ENCODE measurements at regions not wholly inside any gene's neighbourhood (a gene's known extent, or its start where the extent isn't known, plus 50 kb on each side); places are given as distances from the start of the nearest gene placed in this dataset.

DNA sequence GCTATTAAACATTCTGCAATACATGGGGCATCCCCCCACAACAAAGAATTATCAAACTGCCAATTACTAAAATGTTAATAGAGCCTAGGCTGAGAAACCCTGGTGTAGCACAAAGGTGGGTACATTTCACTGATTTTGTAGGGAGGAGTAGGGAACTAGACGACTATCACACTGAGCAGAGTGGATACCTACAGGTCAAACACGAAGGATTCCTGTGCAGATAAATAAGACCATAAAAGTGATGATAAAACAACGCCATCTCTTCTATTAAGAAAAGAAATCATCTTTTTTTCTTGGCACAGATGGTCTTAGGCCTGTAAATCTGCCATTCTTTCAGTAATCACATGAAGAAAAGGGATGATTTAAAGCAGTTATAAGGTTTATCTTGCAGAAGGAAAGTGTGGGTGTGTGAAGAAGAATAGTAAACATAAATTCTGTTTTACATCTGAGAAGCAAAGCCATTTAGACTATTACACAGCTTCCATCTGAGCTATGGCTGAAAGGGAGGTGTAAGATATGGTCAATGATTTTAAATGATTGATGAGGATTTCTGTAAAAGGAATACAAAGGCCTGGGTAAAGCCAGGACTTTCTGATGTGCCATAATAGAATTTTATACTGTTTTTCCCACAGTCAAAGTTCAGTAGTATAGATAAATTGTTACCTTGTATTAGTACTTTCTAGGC is 429.4 kb upstream of the GOT2 start:
- Histone ChIP-seq H3K9me3 (ENCODE audit: control insufficient read depth in 2 of 2, low read length in 2 of 2) (peaks cover 2% of the 10 kb centered on the region in 2 donors), H3K4me3 (ENCODE audit: low read length in 2 of 2) (no peak overlapping the region), H3K4me1 (ENCODE audit: control insufficient read depth in 2 of 2, insufficient read depth in 2 of 2, low read length in 2 of 2) (no peaks in the 10 kb centered on the region), H3K9ac (ENCODE audit: low read depth in 1 of 2, low read length in 2 of 2) (no peak overlapping the region), H3K27me3 (ENCODE audit: control insufficient read depth in 2 of 2, insufficient read depth in 2 of 2, low read length in 2 of 2) (no peaks in the 10 kb centered on the region), H3K36me3 (ENCODE audit: control insufficient read depth in 2 of 2, insufficient read depth in 2 of 2, low read length in 2 of 2) (no peaks in the 10 kb centered on the region), H3K27ac (ENCODE audit: low read depth in 2 of 2, low read length in 2 of 2) (no peak overlapping the region)

DNA sequence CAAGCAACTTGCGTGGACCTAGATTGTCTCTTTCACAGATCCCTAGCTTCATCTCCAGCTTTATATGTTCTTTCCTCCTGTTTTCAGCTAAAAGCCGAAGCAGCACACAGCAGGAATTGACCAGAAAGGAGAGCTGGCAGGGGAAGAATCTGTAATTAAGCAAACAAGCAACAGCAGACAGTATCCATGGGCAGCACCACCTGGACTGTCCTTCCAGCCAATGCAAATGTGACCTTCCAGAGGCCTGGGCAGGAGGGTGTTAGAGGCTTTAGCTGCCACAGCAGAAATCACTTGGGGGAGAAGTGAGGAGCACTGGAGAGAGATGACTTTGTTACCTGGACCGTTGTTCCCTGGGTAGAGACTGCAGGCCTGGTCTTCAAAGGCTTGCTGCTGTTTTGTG is 427.6 kb upstream of the GOT2 start:
- peaks cover 2% of the 10 kb centered on the region in 2 donors for H3K9me3 ChIP-seq (ENCODE audit: control insufficient read depth in 2 of 2, low read length in 2 of 2)
- no peak overlapping the region for H3K9ac ChIP-seq (ENCODE audit: low read depth in 1 of 2, low read length in 2 of 2)
- H3K4me1 ChIP-seq (ENCODE audit: control insufficient read depth in 2 of 2, insufficient read depth in 2 of 2, low read length in 2 of 2): no peaks in the 10 kb centered on the region
- no peaks in the 10 kb centered on the region for H3K36me3 ChIP-seq (ENCODE audit: control insufficient read depth in 2 of 2, insufficient read depth in 2 of 2, low read length in 2 of 2)
- H3K4me3 ChIP-seq (ENCODE audit: low read length in 2 of 2): no peak overlapping the region
- no peaks in the 10 kb centered on the region for H3K27me3 ChIP-seq (ENCODE audit: control insufficient read depth in 2 of 2, insufficient read depth in 2 of 2, low read length in 2 of 2)
- no peak overlapping the region for H3K27ac ChIP-seq (ENCODE audit: low read depth in 2 of 2, low read length in 2 of 2)

DNA sequence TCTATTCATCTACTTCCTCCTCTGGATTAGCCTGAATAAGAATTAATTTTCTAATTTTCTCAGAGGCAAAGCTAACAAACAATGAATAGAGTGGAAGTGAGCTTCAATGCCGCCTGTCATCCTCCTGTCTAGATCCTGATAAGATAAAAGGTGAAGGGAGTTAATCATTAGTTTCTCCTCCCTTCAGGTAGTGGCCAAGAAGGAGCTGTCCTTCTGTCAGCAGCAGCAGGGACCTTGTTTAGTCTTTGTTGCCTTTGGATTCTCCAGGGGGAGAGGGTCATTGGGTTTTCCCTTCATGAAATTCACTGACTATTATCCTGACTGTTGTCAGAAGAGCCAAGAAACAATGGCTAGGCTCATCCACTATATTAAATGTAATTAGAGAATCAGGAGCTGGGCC is 420.2 kb upstream of the GOT2 start:
- H3K27ac ChIP-seq (ENCODE audit: low read depth in 2 of 2, low read length in 2 of 2): no peak overlapping the region
- no peaks in the 10 kb centered on the region for H3K36me3 ChIP-seq (ENCODE audit: control insufficient read depth in 2 of 2, insufficient read depth in 2 of 2, low read length in 2 of 2)
- H3K27me3 ChIP-seq (ENCODE audit: control insufficient read depth in 2 of 2, insufficient read depth in 2 of 2, low read length in 2 of 2): no peaks in the 10 kb centered on the region
- no peaks in the 10 kb centered on the region for H3K9me3 ChIP-seq (ENCODE audit: control insufficient read depth in 2 of 2, low read length in 2 of 2)
- H3K4me3 ChIP-seq (ENCODE audit: low read length in 2 of 2): no peak overlapping the region
- no peaks in the 10 kb centered on the region for H3K4me1 ChIP-seq (ENCODE audit: control insufficient read depth in 2 of 2, insufficient read depth in 2 of 2, low read length in 2 of 2)
- no peak overlapping the region for H3K9ac ChIP-seq (ENCODE audit: low read depth in 1 of 2, low read length in 2 of 2)

DNA sequence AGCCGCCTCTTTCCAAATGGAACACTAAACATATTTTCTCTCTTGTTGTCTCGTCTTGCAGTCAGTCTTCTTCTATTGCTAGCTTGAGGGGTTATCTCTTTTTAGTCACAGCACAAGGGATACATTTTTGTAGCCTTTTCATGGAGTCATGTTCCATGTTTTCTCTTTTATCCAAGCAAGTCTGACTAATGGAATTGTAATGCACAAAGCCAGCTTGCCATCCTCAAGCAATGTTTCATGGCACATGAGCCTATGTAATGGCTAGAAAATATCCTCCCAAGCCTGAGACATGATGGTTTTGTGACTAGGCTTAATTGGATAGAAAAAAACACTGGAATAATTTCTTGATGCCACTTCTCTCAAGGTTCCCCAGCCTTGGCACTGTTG is 414.6 kb upstream of the GOT2 start:
- H3K4me1 ChIP-seq (ENCODE audit: control insufficient read depth in 2 of 2, insufficient read depth in 2 of 2, low read length in 2 of 2): no peaks in the 10 kb centered on the region
- H3K36me3 ChIP-seq (ENCODE audit: control insufficient read depth in 2 of 2, insufficient read depth in 2 of 2, low read length in 2 of 2): no peaks in the 10 kb centered on the region
- no peak overlapping the region for H3K9ac ChIP-seq (ENCODE audit: low read depth in 1 of 2, low read length in 2 of 2)
- no peak overlapping the region for H3K4me3 ChIP-seq (ENCODE audit: low read length in 2 of 2)
- no peaks in the 10 kb centered on the region for H3K27me3 ChIP-seq (ENCODE audit: control insufficient read depth in 2 of 2, insufficient read depth in 2 of 2, low read length in 2 of 2)
- no peaks in the 10 kb centered on the region for H3K9me3 ChIP-seq (ENCODE audit: control insufficient read depth in 2 of 2, low read length in 2 of 2)
- no peak overlapping the region for H3K27ac ChIP-seq (ENCODE audit: low read depth in 2 of 2, low read length in 2 of 2)

DNA sequence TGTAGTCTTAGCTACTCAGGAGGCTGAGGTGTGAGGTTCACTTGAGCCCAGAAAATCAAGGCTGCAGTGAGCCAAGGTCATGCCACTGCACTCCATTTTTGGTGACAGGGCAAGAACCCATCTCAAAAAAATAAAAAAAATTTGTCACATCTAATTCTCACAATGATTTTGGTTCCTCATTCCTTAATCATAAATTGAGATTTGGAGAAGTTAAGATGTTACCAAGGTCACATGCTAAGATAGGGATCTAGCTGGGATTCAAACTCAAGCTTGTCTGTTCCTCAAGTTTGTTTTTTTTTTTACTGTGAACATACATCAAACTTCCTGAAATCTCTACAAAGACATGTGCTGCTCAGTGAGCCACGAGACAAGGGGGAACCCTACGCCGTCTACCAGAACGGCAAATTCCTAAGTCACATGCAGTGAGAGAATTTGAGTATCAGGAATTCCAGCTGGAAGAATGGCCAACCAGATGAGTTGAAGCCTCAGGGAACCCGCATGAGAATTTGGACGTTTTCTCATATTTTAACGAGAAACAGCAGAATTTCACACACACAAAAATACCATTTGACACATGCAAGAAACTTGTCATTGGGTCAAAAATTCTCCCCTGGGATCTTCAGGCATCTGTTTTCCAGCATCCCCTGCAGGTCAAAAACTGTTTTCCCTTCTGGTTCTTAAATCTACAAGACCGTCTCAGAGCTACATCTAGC is 414.1 kb upstream of the GOT2 start:
- H3K4me3 ChIP-seq (ENCODE audit: low read length in 2 of 2): no peak overlapping the region
- H3K9me3 ChIP-seq (ENCODE audit: control insufficient read depth in 2 of 2, low read length in 2 of 2): no peaks in the 10 kb centered on the region
- no peaks in the 10 kb centered on the region for H3K4me1 ChIP-seq (ENCODE audit: control insufficient read depth in 2 of 2, insufficient read depth in 2 of 2, low read length in 2 of 2)
- no peak overlapping the region for H3K9ac ChIP-seq (ENCODE audit: low read depth in 1 of 2, low read length in 2 of 2)
- no peak overlapping the region for H3K27ac ChIP-seq (ENCODE audit: low read depth in 2 of 2, low read length in 2 of 2)
- H3K36me3 ChIP-seq (ENCODE audit: control insufficient read depth in 2 of 2, insufficient read depth in 2 of 2, low read length in 2 of 2): no peaks in the 10 kb centered on the region
- no peaks in the 10 kb centered on the region for H3K27me3 ChIP-seq (ENCODE audit: control insufficient read depth in 2 of 2, insufficient read depth in 2 of 2, low read length in 2 of 2)

DNA sequence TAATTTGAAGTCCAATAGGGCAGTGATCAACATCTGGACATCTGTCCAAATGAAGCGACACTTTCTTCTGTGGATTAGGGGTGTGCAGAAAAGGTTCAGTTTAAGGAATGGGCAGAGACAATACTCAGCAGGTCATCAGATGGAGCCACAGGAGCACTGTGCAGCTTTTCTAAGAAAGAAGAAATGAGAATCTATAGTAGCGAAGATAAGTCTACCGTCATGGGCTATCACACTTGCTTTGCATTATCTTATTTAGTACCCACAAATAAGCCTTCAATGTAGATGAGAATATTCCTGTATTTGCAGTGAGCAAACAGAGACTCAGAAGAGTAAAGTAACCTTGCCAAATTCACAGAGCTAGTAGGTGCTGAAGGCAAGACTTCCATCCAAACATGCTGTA is 412.0 kb upstream of the GOT2 start:
- Histone ChIP-seq H3K27me3 (ENCODE audit: control insufficient read depth in 2 of 2, insufficient read depth in 2 of 2, low read length in 2 of 2) (no peaks in the 10 kb centered on the region), H3K4me1 (ENCODE audit: control insufficient read depth in 2 of 2, insufficient read depth in 2 of 2, low read length in 2 of 2) (no peaks in the 10 kb centered on the region), H3K9me3 (ENCODE audit: control insufficient read depth in 2 of 2, low read length in 2 of 2) (no peaks in the 10 kb centered on the region), H3K27ac (ENCODE audit: low read depth in 2 of 2, low read length in 2 of 2) (no peak overlapping the region), H3K4me3 (ENCODE audit: low read length in 2 of 2) (no peak overlapping the region), H3K9ac (ENCODE audit: low read depth in 1 of 2, low read length in 2 of 2) (no peak overlapping the region), H3K36me3 (ENCODE audit: control insufficient read depth in 2 of 2, insufficient read depth in 2 of 2, low read length in 2 of 2) (no peaks in the 10 kb centered on the region)

DNA sequence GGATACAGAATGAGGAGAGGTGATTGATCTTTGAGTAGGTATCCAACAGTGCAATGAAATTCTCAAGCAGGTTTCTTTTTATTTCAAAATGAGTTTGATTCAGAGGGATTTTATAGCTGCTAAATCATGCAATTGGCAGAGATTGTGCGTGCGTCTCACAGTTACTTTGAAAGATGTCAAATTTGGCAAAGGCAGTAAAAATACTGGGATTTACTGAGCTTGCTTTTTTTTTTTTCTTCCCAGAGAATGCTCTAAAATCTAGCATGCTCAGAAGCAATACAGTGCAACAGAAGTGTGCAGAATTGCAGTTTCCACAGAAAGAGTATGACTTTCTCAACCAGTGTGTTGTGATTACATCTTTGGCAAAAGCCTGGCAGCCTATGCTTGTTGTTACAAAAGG is 410.7 kb upstream of the GOT2 start:
- no peak overlapping the region for H3K4me3 ChIP-seq (ENCODE audit: low read length in 2 of 2)
- no peaks in the 10 kb centered on the region for H3K9me3 ChIP-seq (ENCODE audit: control insufficient read depth in 2 of 2, low read length in 2 of 2)
- no peaks in the 10 kb centered on the region for H3K36me3 ChIP-seq (ENCODE audit: control insufficient read depth in 2 of 2, insufficient read depth in 2 of 2, low read length in 2 of 2)
- H3K9ac ChIP-seq (ENCODE audit: low read depth in 1 of 2, low read length in 2 of 2): no peak overlapping the region
- H3K4me1 ChIP-seq (ENCODE audit: control insufficient read depth in 2 of 2, insufficient read depth in 2 of 2, low read length in 2 of 2): no peaks in the 10 kb centered on the region
- H3K27ac ChIP-seq (ENCODE audit: low read depth in 2 of 2, low read length in 2 of 2): no peak overlapping the region
- H3K27me3 ChIP-seq (ENCODE audit: control insufficient read depth in 2 of 2, insufficient read depth in 2 of 2, low read length in 2 of 2): no peaks in the 10 kb centered on the region

DNA sequence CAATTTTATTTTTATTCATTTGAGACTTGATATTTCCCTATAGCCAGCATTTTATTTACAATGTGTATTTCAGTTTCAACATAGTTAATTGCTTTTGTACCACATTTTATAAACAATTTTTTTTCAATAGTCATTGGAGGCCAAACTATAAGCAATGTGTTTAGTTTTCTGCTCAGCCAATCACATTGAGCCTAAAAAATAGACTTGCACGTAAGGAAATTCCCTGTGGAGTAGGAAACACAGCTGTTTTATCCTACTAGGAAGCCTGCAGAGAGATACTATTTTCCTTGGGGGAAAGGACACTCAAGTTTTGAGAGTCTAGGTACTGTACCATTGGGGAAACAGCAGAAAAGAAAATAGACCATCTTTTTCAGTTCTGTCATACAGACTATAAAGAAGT is 410.2 kb upstream of the GOT2 start:
- Histone ChIP-seq H3K4me3 (ENCODE audit: low read length in 2 of 2) (no peak overlapping the region), H3K36me3 (ENCODE audit: control insufficient read depth in 2 of 2, insufficient read depth in 2 of 2, low read length in 2 of 2) (no peaks in the 10 kb centered on the region), H3K9me3 (ENCODE audit: control insufficient read depth in 2 of 2, low read length in 2 of 2) (no peaks in the 10 kb centered on the region), H3K27ac (ENCODE audit: low read depth in 2 of 2, low read length in 2 of 2) (no peak overlapping the region), H3K27me3 (ENCODE audit: control insufficient read depth in 2 of 2, insufficient read depth in 2 of 2, low read length in 2 of 2) (no peaks in the 10 kb centered on the region), H3K4me1 (ENCODE audit: control insufficient read depth in 2 of 2, insufficient read depth in 2 of 2, low read length in 2 of 2) (no peaks in the 10 kb centered on the region), H3K9ac (ENCODE audit: low read depth in 1 of 2, low read length in 2 of 2) (no peak overlapping the region)

DNA sequence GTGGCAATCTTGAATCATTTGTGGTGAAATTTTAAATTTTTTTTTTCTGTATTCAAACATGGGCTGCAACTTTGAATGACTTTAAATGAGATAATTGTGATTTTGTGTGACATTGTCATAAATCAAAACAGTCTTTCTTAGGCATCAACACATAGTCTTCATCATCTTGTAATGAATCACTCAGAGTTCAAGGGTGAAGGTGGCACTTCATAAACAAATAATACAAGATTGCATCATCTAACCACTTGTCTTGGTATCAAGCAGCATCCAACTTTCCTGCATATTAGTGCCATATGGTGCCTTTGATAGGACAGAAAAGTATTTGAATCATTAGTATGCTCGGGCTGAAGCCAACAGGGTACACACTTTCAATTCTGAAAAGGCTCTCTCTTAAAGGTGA is 392.4 kb upstream of the GOT2 start:
- Histone ChIP-seq H3K27me3 (ENCODE audit: control insufficient read depth in 2 of 2, insufficient read depth in 2 of 2, low read length in 2 of 2) (no peaks in the 10 kb centered on the region), H3K4me1 (ENCODE audit: control insufficient read depth in 2 of 2, insufficient read depth in 2 of 2, low read length in 2 of 2) (no peaks in the 10 kb centered on the region), H3K4me3 (ENCODE audit: low read length in 2 of 2) (no peak overlapping the region), H3K36me3 (ENCODE audit: control insufficient read depth in 2 of 2, insufficient read depth in 2 of 2, low read length in 2 of 2) (no peaks in the 10 kb centered on the region), H3K9ac (ENCODE audit: low read depth in 1 of 2, low read length in 2 of 2) (no peak overlapping the region), H3K27ac (ENCODE audit: low read depth in 2 of 2, low read length in 2 of 2) (no peak overlapping the region), H3K9me3 (ENCODE audit: control insufficient read depth in 2 of 2, low read length in 2 of 2) (peaks cover 3 to 6% of the 10 kb centered on the region in 2 donors)

DNA sequence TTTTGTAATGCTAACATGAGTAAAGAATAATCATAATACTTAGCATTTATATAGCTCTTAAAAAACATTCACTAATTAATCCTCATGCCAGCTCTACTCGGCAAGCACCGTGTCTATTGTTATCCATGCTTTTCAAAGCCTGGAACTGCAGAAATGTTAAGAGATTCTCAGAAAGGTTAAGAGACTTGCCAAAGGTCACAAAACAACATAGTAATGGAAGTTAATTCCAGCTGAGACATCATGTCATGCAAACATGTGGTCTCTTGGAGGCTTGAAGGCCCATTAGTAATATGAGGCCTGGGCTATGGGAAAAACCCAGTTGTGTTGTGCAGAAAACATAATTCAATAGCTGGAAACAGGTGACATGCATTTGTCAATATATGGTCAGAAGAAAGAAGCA is 389.9 kb upstream of the GOT2 start:
- no peaks in the 10 kb centered on the region for H3K27me3 ChIP-seq (ENCODE audit: control insufficient read depth in 2 of 2, insufficient read depth in 2 of 2, low read length in 2 of 2)
- no peaks in the 10 kb centered on the region for H3K36me3 ChIP-seq (ENCODE audit: control insufficient read depth in 2 of 2, insufficient read depth in 2 of 2, low read length in 2 of 2)
- H3K9ac ChIP-seq (ENCODE audit: low read depth in 1 of 2, low read length in 2 of 2): no peak overlapping the region
- H3K4me3 ChIP-seq (ENCODE audit: low read length in 2 of 2): no peak overlapping the region
- H3K9me3 ChIP-seq (ENCODE audit: control insufficient read depth in 2 of 2, low read length in 2 of 2): peaks cover 0 to 4% of the 10 kb centered on the region in 2 donors
- H3K4me1 ChIP-seq (ENCODE audit: control insufficient read depth in 2 of 2, insufficient read depth in 2 of 2, low read length in 2 of 2): no peaks in the 10 kb centered on the region
- no peak overlapping the region for H3K27ac ChIP-seq (ENCODE audit: low read depth in 2 of 2, low read length in 2 of 2)

Data from mucosa of rectum (tissue), 2 donors.